HepG2 (cell line): ENCODE measurements at regions not wholly inside any gene's neighbourhood (a gene's known extent, or its start where the extent isn't known, plus 50 kb on each side); places are given as distances from the start of the nearest gene placed in this dataset.

Source experiments
- ATAC-seq: fragments of 200-7000 bp; cut with Tn5 transposase; 3 replicates; pipeline ENCODE4 v1.9.1; 2020; ENCODE audit warnings: mild to moderate bottlenecking, moderate library complexity
- BruUV-seq: library from RNA; stranded (reverse); fragments of 400-500 nt; replicated peaks from 2 replicates; lab custom pipeline; 2021; lab: Mats Ljungman, UMichigan
- CTCF ChIA-PET: fragments of 300-600 bp; formaldehyde crosslinking; extraction: SDS; loops from one replicate; lab custom pipeline; 2021; ENCODE audit warnings: low total read pairs, inconsistent platforms, low intra/inter-chr PET ratio; lab: Yijun Ruan, JAX
- POLR2A ChIA-PET: fragments of 350-600 bp; sonication (Branson Sonifier 250); formaldehyde crosslinking; loops from one replicate; lab custom pipeline; 2020; ENCODE audit warnings: antibody characterized with exemption, inconsistent platforms; lab: Yijun Ruan, JAX
- DNase-seq: peaks from one replicate; pipeline ENCODE4 v3.0.0-alpha.2; 2015; ENCODE audit warnings: low spot score
- FAIRE-seq: peaks from 3 replicates; lab custom pipeline; 2011; peaks lifted over from hg19 to GRCh38; lab: Jason Lieb, UNC
- H2AFZ ChIP-seq: one replicate; pipeline ENCODE4 v1.6.1; 2011; ENCODE audit warnings: low read length, inconsistent platforms
- H3K27ac ChIP-seq: fragments of 300-600 bp; 3 replicates; pipeline ENCODE4 v1.8.0; 2011; ENCODE audit warnings: mixed run types, mild to moderate bottlenecking, mixed read lengths, low read length, inconsistent platforms; ENCODE audit not compliant: insufficient read depth; ENCODE audit errors: extremely low read length
- H3K27me3 ChIP-seq, 2 experiments: fragments of 200-600 bp in 1 of 2; 2 replicates in 1 of 2; 3 replicates in 1 of 2; pipeline versions ENCODE4 v1.6.0 to v1.8.0; 2011; ENCODE audit warnings: low read length in 2 of 2, mild to moderate bottlenecking in 2 of 2, moderate library complexity in 2 of 2, inconsistent platforms in 1 of 2; ENCODE audit not compliant: insufficient read depth in 2 of 2, control insufficient read depth in 1 of 2
- H3K36me3 ChIP-seq, 2 experiments: fragments of 200-600 bp in 1 of 2; replicated peaks in 1 of 2; 2 replicates in 1 of 2; 3 replicates in 1 of 2; pipeline versions ENCODE4 v1.5.1 to v1.8.0; 2011; ENCODE audit warnings: low read length in 2 of 2, inconsistent platforms in 1 of 2; ENCODE audit not compliant: insufficient read depth in 2 of 2, control insufficient read depth in 1 of 2
- H3K4me1 ChIP-seq: 2 replicates; pipeline ENCODE4 v1.5.1; 2012; ENCODE audit warnings: low read length, inconsistent platforms; ENCODE audit not compliant: insufficient read depth
- H3K4me2 ChIP-seq: 2 replicates; pipeline ENCODE4 v1.6.0; 2011; ENCODE audit warnings: low read depth, low read length, inconsistent platforms
- H3K4me3 ChIP-seq, 3 experiments: fragments of 200-600 bp in 1 of 3; sonication (generic), shearing (Covaris generic) in 1 of 3; replicated peaks in 1 of 3; 2 replicates each; pipeline ENCODE4 v1.5.1; 2011 to 2016; ENCODE audit warnings: low read length in 3 of 3, inconsistent platforms in 2 of 3, low read depth in 2 of 3, mild to moderate bottlenecking in 2 of 3, control low read depth in 1 of 3, mixed read lengths in 1 of 3; ENCODE audit not compliant: insufficient read depth in 1 of 3
- H3K79me2 ChIP-seq: one replicate; pipeline ENCODE4 v1.6.1; 2011; ENCODE audit warnings: low read length, inconsistent platforms; ENCODE audit not compliant: insufficient read depth
- H3K9ac ChIP-seq: 2 replicates; pipeline ENCODE4 v1.6.0; 2011; ENCODE audit warnings: mild to moderate bottlenecking, low read depth, low read length, inconsistent platforms; ENCODE audit not compliant: insufficient read depth
- H3K9me3 ChIP-seq: 2 replicates; pipeline ENCODE4 v1.5.1; 2012; ENCODE audit warnings: mild to moderate bottlenecking, low read length
- H4K20me1 ChIP-seq: 2 replicates; pipeline ENCODE4 v1.6.0; 2011; ENCODE audit warnings: inconsistent platforms, mild to moderate bottlenecking, low read length, moderate library complexity; ENCODE audit not compliant: insufficient read depth
- AFF4 ChIP-seq: sonication (generic); formaldehyde crosslinking; IDR thresholded peaks from 2 replicates; pipeline ENCODE4 v1.4.0; 2020; ENCODE audit warnings: missing genetic modification reagents
- GLMP ChIP-seq: sonication (generic); formaldehyde crosslinking; IDR thresholded peaks from 2 replicates; pipeline ENCODE4 v1.9.0; 2021; ENCODE audit warnings: missing genetic modification reagents, mild to moderate bottlenecking, borderline replicate concordance
- KDM5B ChIP-seq: sonication (generic); formaldehyde crosslinking; IDR thresholded peaks from 2 replicates; pipeline ENCODE4 v1.4.0; 2020; ENCODE audit warnings: missing genetic modification reagents, mild to moderate bottlenecking, borderline replicate concordance
- PCBP2 ChIP-seq: fragments of 200-400 bp; formaldehyde crosslinking; optimal IDR thresholded peaks from 2 replicates; pipeline ENCODE3; 2018; ENCODE audit warnings: low read length, low read depth; ENCODE audit not compliant: poor library complexity, severe bottlenecking
- PHF20 ChIP-seq: sonication (generic); formaldehyde crosslinking; IDR thresholded peaks from 2 replicates; pipeline ENCODE4 v1.5.0; 2020; ENCODE audit warnings: mild to moderate bottlenecking, missing genetic modification reagents
- RARG ChIP-seq: sonication (generic); formaldehyde crosslinking; IDR thresholded peaks from 2 replicates; pipeline ENCODE4 v1.4.0; 2020; ENCODE audit warnings: low read depth, mild to moderate bottlenecking, missing genetic modification reagents
- RBM39 ChIP-seq: fragments of 200-400 bp; formaldehyde crosslinking; IDR thresholded peaks from one replicate; pipeline ENCODE4 v1.6.1; 2018; ENCODE audit warnings: antibody characterized with exemption, mild to moderate bottlenecking, low read depth, low read length; ENCODE audit not compliant: poor library complexity, severe bottlenecking
- REST ChIP-seq, 2 experiments: IDR thresholded peaks; 2 replicates each; pipeline ENCODE4 v1.6.1; 2011 to 2012; ENCODE audit warnings: low read length in 2 of 2, borderline replicate concordance in 1 of 2, low read depth in 1 of 2, mild to moderate bottlenecking in 1 of 2, moderate library complexity in 1 of 2
- SMARCC2 ChIP-seq: fragments of 450-650 bp; IDR thresholded peaks from 2 replicates; pipeline ENCODE4 v1.6.1; 2017; ENCODE audit warnings: antibody characterized with exemption, mild to moderate bottlenecking
- SRY ChIP-seq: sonication (generic); formaldehyde crosslinking; IDR thresholded peaks from 2 replicates; pipeline ENCODE4 v1.8.0; 2022; ENCODE audit warnings: mild to moderate bottlenecking, missing genetic modification reagents
- STAG1 ChIP-seq: sonication (generic); formaldehyde crosslinking; IDR thresholded peaks from 2 replicates; pipeline ENCODE4 v1.4.0; 2020; ENCODE audit warnings: missing genetic modification reagents
- TEF ChIP-seq: sonication (generic); formaldehyde crosslinking; IDR thresholded peaks from 2 replicates; pipeline ENCODE4 v1.5.0; 2020; ENCODE audit warnings: missing genetic modification reagents
- ZBTB3 ChIP-seq: sonication (generic); formaldehyde crosslinking; IDR thresholded peaks from 2 replicates; pipeline ENCODE4 v1.4.0; 2020; ENCODE audit warnings: low read depth, mild to moderate bottlenecking, moderate library complexity, missing genetic modification reagents, borderline replicate concordance
- ZNF180 ChIP-seq: sonication (generic); formaldehyde crosslinking; IDR thresholded peaks from 2 replicates; pipeline ENCODE4 v1.4.0; 2020; ENCODE audit warnings: low read depth, missing genetic modification reagents, borderline replicate concordance
- ZNF543 ChIP-seq: sonication (generic); formaldehyde crosslinking; IDR thresholded peaks from 2 replicates; pipeline ENCODE4 v1.4.0; 2020; ENCODE audit warnings: mild to moderate bottlenecking, missing genetic modification reagents
- WGBS: methylation state at CpG from one replicate; pipeline ENCODE4 v1.1.6; 2017; ENCODE audit warnings: low lambda C conversion rate; 5-methylcytosine and 5-hydroxymethylcytosine counted together
- in situ Hi-C: cut with HindIII; loops from 2 replicates; pipeline ENCODE4 v1.10.0; 2017; ENCODE audit warnings: low pct_unique_long_range_greater_than_20kb; ENCODE audit not compliant: extremely low pct_ligation_motif_present
- intact Hi-C: fragments of 100-400 bp; cut with micrococcal nuclease; formaldehyde crosslinking; loops from one replicate; pipeline ENCODE4 v1.10.0; 2022; ENCODE audit not compliant: unreplicated experiment

DNA sequence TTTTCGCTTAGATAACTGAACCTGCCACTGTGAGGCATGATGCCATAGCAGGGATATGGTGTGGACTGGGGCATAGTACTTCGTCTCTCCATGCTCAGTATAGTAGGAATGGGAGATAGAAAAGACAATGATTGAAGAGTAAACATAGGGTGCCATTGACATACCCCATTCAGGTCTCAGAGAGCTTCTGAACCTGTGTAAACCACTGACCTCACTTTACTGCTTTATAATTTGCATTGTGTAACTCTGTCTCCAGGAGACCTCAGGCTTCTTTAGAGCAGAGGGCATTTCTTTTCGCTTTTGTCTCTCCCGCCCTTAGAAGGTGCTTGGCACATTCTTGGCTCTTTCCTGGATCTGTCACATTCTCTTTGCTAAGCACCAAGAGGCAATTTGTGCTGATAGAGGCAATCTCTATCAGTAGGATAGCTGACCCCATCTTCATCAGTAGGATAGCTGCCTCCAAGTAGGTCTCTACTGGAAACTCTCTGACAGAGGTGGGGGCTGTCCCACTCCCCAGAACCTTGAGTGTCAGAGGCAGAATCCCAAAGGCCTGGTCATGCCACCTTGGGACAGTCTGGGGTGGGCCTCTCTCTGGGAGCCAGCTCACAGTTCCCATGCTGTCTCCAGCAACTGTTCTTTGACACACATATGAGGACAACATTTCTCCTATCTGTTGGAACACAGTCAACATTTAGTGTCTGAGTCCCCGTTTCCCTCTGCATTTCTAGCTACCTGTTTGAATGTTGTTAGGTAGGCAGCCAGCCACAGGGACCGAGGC is 181.9 kb downstream of the UTP18 start:
- CTCF ChIA-PET = no interaction called here
- Histone ChIP-seq H3K36me3 (no peaks in the 10 kb centered on the region), H3K79me2 (no peaks in the 10 kb centered on the region), H3K4me2 (no peak overlapping the region), H2AFZ (no peak overlapping the region), H3K27me3 (no peaks in the 10 kb centered on the region), H3K9ac (no peak overlapping the region), H4K20me1 (no peaks in the 10 kb centered on the region), H3K9me3 (no peaks in the 10 kb centered on the region), H3K4me3 (no peak overlapping the region), H3K4me1 (no peaks in the 10 kb centered on the region), H3K27ac (no peak overlapping the region)
- in situ Hi-C loops (no loop called here), intact Hi-C loops (no loop called here)
- no TSS peak for BruUV-seq
- WGBS = 12% methylated on average over 6 of the region's 6 CpGs
- DNase-seq (no peak), FAIRE-seq (no peak), ATAC-seq (no peak)
- POLR2A ChIA-PET = no interaction called here
- TF ChIP-seq SRY (CRISPR knock-in tag) (no peak), ZBTB3 (CRISPR knock-in tag) (no peak), PCBP2 (no peak), REST (IDR thresholded peaks at IDR 0.05; ENCODE audit: borderline replicate concordance in 1 of 2, low read depth in 1 of 2, low read length in 2 of 2) (no peak), TEF (CRISPR knock-in tag) (no peak), RARG (no peak), ZNF180 (CRISPR knock-in tag) (no peak), RBM39 (no peak), KDM5B (CRISPR knock-in tag) (no peak), PHF20 (CRISPR knock-in tag) (no peak), ZNF543 (CRISPR knock-in tag) (no peak), AFF4 (CRISPR knock-in tag) (no peak), STAG1 (no peak), GLMP (no peak), SMARCC2 (no peak)
